ENCODE measurements at regions not wholly inside any gene's neighbourhood (a gene's known extent, or its start where the extent isn't known, plus 50 kb on each side); places are given as distances from the start of the nearest gene placed in this dataset.

DNA sequence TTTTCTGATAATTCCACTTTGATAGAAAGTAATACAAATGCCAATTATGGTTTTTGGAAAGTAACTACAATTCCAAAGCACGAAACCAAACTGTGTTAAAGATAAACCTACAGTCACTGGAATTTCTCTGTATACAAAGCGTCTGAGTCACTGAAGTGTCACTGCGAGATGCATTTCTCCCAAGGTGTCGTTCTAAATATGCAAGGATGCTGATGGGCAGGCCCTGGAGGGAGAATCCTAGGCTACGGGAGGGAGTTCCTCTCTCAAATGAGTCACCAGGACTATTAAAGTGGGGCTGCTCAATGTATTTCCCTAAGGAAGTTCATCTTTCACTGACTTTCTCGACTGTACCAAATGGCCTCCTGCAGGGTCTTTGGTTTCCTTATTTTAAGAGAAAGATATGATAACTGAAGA is 163.8 kb upstream of the STK17B start:
- Histone ChIP-seq H3K4me2 (ENCODE audit: low read length) (no peak overlapping the region), H3K9me3 (ENCODE audit: low read length) (no peaks in the 10 kb centered on the region), H3F3A (ENCODE audit: insufficient read depth, low read length) (no peaks in the 10 kb centered on the region), H3K4me1 (ENCODE audit: insufficient read depth, low read length, severe bottlenecking) (no peaks in the 10 kb centered on the region), H3K4me3 (ENCODE audit: low read depth, low read length, poor library complexity, severe bottlenecking) (no peak overlapping the region), H3K9me2 (ENCODE audit: low read depth, low read length) (no peaks in the 10 kb centered on the region), H4K20me1 (ENCODE audit: insufficient read depth, low read length) (no peaks in the 10 kb centered on the region), H3K36me3 (ENCODE audit: insufficient read depth, low read length) (no peaks in the 10 kb centered on the region), H3K79me2 (ENCODE audit: insufficient read depth, low read length) (no peaks in the 10 kb centered on the region), H3K9ac (ENCODE audit: low read length) (no peak overlapping the region), H2AFZ (ENCODE audit: low read length) (no peak overlapping the region), H3K27ac (ENCODE audit: low read depth, low read length, poor library complexity, severe bottlenecking) (no peak overlapping the region), H3K27me3 (ENCODE audit: insufficient read depth, low read length) (no peaks in the 10 kb centered on the region)
- TF ChIP-seq, protein P1, sequence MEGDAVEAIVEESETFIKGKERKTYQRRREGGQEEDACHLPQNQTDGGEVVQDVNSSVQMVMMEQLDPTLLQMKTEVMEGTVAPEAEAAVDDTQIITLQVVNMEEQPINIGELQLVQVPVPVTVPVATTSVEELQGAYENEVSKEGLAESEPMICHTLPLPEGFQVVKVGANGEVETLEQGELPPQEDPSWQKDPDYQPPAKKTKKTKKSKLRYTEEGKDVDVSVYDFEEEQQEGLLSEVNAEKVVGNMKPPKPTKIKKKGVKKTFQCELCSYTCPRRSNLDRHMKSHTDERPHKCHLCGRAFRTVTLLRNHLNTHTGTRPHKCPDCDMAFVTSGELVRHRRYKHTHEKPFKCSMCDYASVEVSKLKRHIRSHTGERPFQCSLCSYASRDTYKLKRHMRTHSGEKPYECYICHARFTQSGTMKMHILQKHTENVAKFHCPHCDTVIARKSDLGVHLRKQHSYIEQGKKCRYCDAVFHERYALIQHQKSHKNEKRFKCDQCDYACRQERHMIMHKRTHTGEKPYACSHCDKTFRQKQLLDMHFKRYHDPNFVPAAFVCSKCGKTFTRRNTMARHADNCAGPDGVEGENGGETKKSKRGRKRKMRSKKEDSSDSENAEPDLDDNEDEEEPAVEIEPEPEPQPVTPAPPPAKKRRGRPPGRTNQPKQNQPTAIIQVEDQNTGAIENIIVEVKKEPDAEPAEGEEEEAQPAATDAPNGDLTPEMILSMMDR (IDR thresholded peaks at IDR 0.05; ENCODE audit: low read length): no peak
- no peak for TF ChIP-seq EZH2 (IDR thresholded peaks at IDR 0.05; ENCODE audit: borderline replicate concordance, low read length)

DNA sequence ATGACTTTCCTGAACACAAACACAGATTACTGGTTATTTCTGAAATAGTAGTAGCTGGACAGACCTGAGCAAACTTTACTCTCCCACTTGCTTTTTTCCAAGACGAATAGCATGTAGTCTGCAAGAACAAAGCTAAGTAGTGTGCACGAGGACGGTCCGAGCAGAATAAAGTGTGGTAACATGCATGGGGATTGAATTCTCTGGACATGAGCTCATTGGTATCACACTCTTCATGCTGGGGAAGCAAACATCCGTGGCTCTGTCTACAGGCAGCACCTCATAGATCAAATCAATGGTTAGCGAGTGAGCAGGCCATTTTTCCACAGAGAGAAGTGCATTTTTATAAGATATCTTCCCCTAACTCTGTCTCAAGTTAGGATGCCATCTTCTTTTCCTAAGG is 164.8 kb upstream of the STK17B start:
- Histone ChIP-seq H3K9me3 (ENCODE audit: low read length) (no peaks in the 10 kb centered on the region), H3K4me1 (ENCODE audit: insufficient read depth, low read length, severe bottlenecking) (no peaks in the 10 kb centered on the region), H3K4me3 (ENCODE audit: low read depth, low read length, poor library complexity, severe bottlenecking) (no peak overlapping the region), H3K27ac (ENCODE audit: low read depth, low read length, poor library complexity, severe bottlenecking) (no peak overlapping the region), H3K9ac (ENCODE audit: low read length) (no peak overlapping the region), H3K27me3 (ENCODE audit: insufficient read depth, low read length) (no peaks in the 10 kb centered on the region), H4K20me1 (ENCODE audit: insufficient read depth, low read length) (no peaks in the 10 kb centered on the region), H3K9me2 (ENCODE audit: low read depth, low read length) (no peaks in the 10 kb centered on the region), H2AFZ (ENCODE audit: low read length) (no peak overlapping the region), H3F3A (ENCODE audit: insufficient read depth, low read length) (no peaks in the 10 kb centered on the region), H3K36me3 (ENCODE audit: insufficient read depth, low read length) (no peaks in the 10 kb centered on the region), H3K4me2 (ENCODE audit: low read length) (no peak overlapping the region), H3K79me2 (ENCODE audit: insufficient read depth, low read length) (no peaks in the 10 kb centered on the region)
- TF ChIP-seq EZH2 (IDR thresholded peaks at IDR 0.05; ENCODE audit: borderline replicate concordance, low read length): no peak
- TF ChIP-seq, protein P1 (IDR thresholded peaks at IDR 0.05; ENCODE audit: low read length): no peak

- TF ChIP-seq EZH2 (IDR thresholded peaks at IDR 0.05; ENCODE audit: borderline replicate concordance, low read length): no peak
- TF ChIP-seq, protein P1 (IDR thresholded peaks at IDR 0.05; ENCODE audit: low read length): no peak
- Histone ChIP-seq H3K9me3 (ENCODE audit: low read length) (no peaks in the 10 kb centered on the region), H3K27me3 (ENCODE audit: insufficient read depth, low read length) (no peaks in the 10 kb centered on the region), H3F3A (ENCODE audit: insufficient read depth, low read length) (no peaks in the 10 kb centered on the region), H2AFZ (ENCODE audit: low read length) (no peak overlapping the region), H3K4me3 (ENCODE audit: low read depth, low read length, poor library complexity, severe bottlenecking) (no peak overlapping the region), H3K36me3 (ENCODE audit: insufficient read depth, low read length) (no peaks in the 10 kb centered on the region), H4K20me1 (ENCODE audit: insufficient read depth, low read length) (no peaks in the 10 kb centered on the region), H3K9ac (ENCODE audit: low read length) (no peak overlapping the region), H3K79me2 (ENCODE audit: insufficient read depth, low read length) (no peaks in the 10 kb centered on the region), H3K9me2 (ENCODE audit: low read depth, low read length) (no peaks in the 10 kb centered on the region), H3K4me1 (ENCODE audit: insufficient read depth, low read length, severe bottlenecking) (no peaks in the 10 kb centered on the region), H3K27ac (ENCODE audit: low read depth, low read length, poor library complexity, severe bottlenecking) (no peak overlapping the region), H3K4me2 (ENCODE audit: low read length) (no peak overlapping the region)
Observed at GRCh38 chr2:196336715-196337114, 165.3 kb upstream of the STK17B start.

Data from OCI-LY1 (cell line).